ENCODE measurements at regions not wholly inside any gene's neighbourhood (a gene's known extent, or its start where the extent isn't known, plus 50 kb on each side); places are given as distances from the start of the nearest gene placed in this dataset.

GRCh38 chr9:84103651-84104377, 123.2 kb downstream of the RMI1 start:
- POLR2A ChIA-PET: no interaction called here
- ATAC-seq (ENCODE audit: low read depth) (no peak), DNase-seq (no peak)
- peaks cover 33% of the 10 kb centered on the region for H3K27me3 Mint-ChIP-seq
- no peak overlapping the region for H3K4me3 Mint-ChIP-seq
- H3K9me3 Mint-ChIP-seq: no peaks in the 10 kb centered on the region
- no peaks in the 10 kb centered on the region for H3K4me1 Mint-ChIP-seq
- no peak overlapping the region for H3K27ac Mint-ChIP-seq
- H3K36me3 Mint-ChIP-seq: no peaks in the 10 kb centered on the region

GRCh38 chr9:84107081-84107480, 126.5 kb downstream of the RMI1 start:
- Mint-ChIP-seq H3K4me3 (no peak overlapping the region), H3K4me1 (no peaks in the 10 kb centered on the region), H3K27me3 (peaks cover 21% of the 10 kb centered on the region), H3K9me3 (no peaks in the 10 kb centered on the region), H3K36me3 (no peaks in the 10 kb centered on the region), H3K27ac (no peak overlapping the region)
- ATAC-seq (ENCODE audit: low read depth) (no peak), DNase-seq (no peak)
- POLR2A ChIA-PET: no interaction called here

GRCh38 chr9:84107995-84108394, 127.4 kb downstream of the RMI1 start:
- Mint-ChIP-seq H3K36me3 (no peaks in the 10 kb centered on the region), H3K4me3 (no peak overlapping the region), H3K27me3 (peaks cover 13% of the 10 kb centered on the region), H3K9me3 (no peaks in the 10 kb centered on the region), H3K4me1 (no peaks in the 10 kb centered on the region), H3K27ac (no peak overlapping the region)
- ATAC-seq (ENCODE audit: low read depth) (no peak), DNase-seq (no peak)
- POLR2A ChIA-PET: no interaction called here

GRCh38 chr9:84111726-84112125, 131.1 kb downstream of the RMI1 start:
- no peaks in the 10 kb centered on the region for H3K36me3 Mint-ChIP-seq
- H3K27me3 Mint-ChIP-seq: peaks cover 26% of the 10 kb centered on the region
- ATAC-seq (ENCODE audit: low read depth) (no peak), DNase-seq (no peak)
- H3K9me3 Mint-ChIP-seq: peaks cover 3% of the 10 kb centered on the region
- H3K4me1 Mint-ChIP-seq: no peaks in the 10 kb centered on the region
- POLR2A ChIA-PET: no interaction called here
- no peak overlapping the region for H3K4me3 Mint-ChIP-seq
- H3K27ac Mint-ChIP-seq: no peak overlapping the region

- no peaks in the 10 kb centered on the region for H3K4me1 Mint-ChIP-seq
Observed at GRCh38 chr9:84121991-84122523, 141.5 kb downstream of the RMI1 start.

GRCh38 chr9:84122572-84122971, 142.0 kb downstream of the RMI1 start:
- Mint-ChIP-seq H3K27me3 (peaks cover 12% of the 10 kb centered on the region), H3K27ac (no peak overlapping the region), H3K9me3 (peaks cover 3% of the 10 kb centered on the region), H3K4me1 (no peaks in the 10 kb centered on the region), H3K36me3 (no peaks in the 10 kb centered on the region), H3K4me3 (no peak overlapping the region)
- ATAC-seq (ENCODE audit: low read depth) (no peak), DNase-seq (no peak)
- POLR2A ChIA-PET: no interaction called here

More at GRCh38 chr9:84121991-84122523, 141.5 kb downstream of the RMI1 start:
- DNase-seq (no peak), ATAC-seq (ENCODE audit: low read depth) (no peak)
- Mint-ChIP-seq H3K9me3 (peaks cover 5% of the 10 kb centered on the region), H3K36me3 (no peaks in the 10 kb centered on the region), H3K4me3 (no peak overlapping the region), H3K27me3 (peaks cover 14% of the 10 kb centered on the region), H3K27ac (no peak overlapping the region)
- POLR2A ChIA-PET: no interaction called here

GRCh38 chr9:84123648-84124406, 143.2 kb downstream of the RMI1 start:
- ATAC-seq (ENCODE audit: low read depth) (no peak), DNase-seq (no peak)
- Mint-ChIP-seq H3K4me1 (no peaks in the 10 kb centered on the region), H3K36me3 (no peaks in the 10 kb centered on the region), H3K9me3 (peaks cover 2% of the 10 kb centered on the region), H3K27me3 (peaks cover 10% of the 10 kb centered on the region), H3K4me3 (no peak overlapping the region), H3K27ac (no peak overlapping the region)
- POLR2A ChIA-PET: no interaction called here

GRCh38 chr9:84125046-84125445, 144.4 kb downstream of the RMI1 start:
- H3K9me3 Mint-ChIP-seq: no peaks in the 10 kb centered on the region
- no peak overlapping the region for H3K4me3 Mint-ChIP-seq
- POLR2A ChIA-PET: no interaction called here
- DNase-seq (no peak), ATAC-seq (ENCODE audit: low read depth) (no peak)
- H3K36me3 Mint-ChIP-seq: no peaks in the 10 kb centered on the region
- H3K4me1 Mint-ChIP-seq: no peaks in the 10 kb centered on the region
- no peak overlapping the region for H3K27ac Mint-ChIP-seq
- peaks cover 17% of the 10 kb centered on the region for H3K27me3 Mint-ChIP-seq

- POLR2A ChIA-PET: no interaction called here
- H3K27ac Mint-ChIP-seq: no peak overlapping the region
- no peak for ATAC-seq (ENCODE audit: low read depth)
- DNase-seq: no peak
- H3K27me3 Mint-ChIP-seq: peaks cover 17% of the 10 kb centered on the region
- no peaks in the 10 kb centered on the region for H3K4me1 Mint-ChIP-seq
- no peaks in the 10 kb centered on the region for H3K36me3 Mint-ChIP-seq
- no peak overlapping the region for H3K4me3 Mint-ChIP-seq
- H3K9me3 Mint-ChIP-seq: no peaks in the 10 kb centered on the region
Observed at GRCh38 chr9:84129529-84129928, 148.9 kb downstream of the RMI1 start.

- ATAC-seq (ENCODE audit: low read depth) (no peak), DNase-seq (no peak)
- H3K36me3 Mint-ChIP-seq: no peaks in the 10 kb centered on the region
- peaks cover 9% of the 10 kb centered on the region for H3K4me1 Mint-ChIP-seq
- no peak overlapping the region for H3K27ac Mint-ChIP-seq
- no peak overlapping the region for H3K4me3 Mint-ChIP-seq
- peaks cover 27% of the 10 kb centered on the region for H3K27me3 Mint-ChIP-seq
- H3K9me3 Mint-ChIP-seq: no peaks in the 10 kb centered on the region
- POLR2A ChIA-PET: no interaction called here
Observed at GRCh38 chr9:84136119-84136868, 155.7 kb downstream of the RMI1 start.

GRCh38 chr9:84137968-84138367, 157.4 kb downstream of the RMI1 start:
- Mint-ChIP-seq H3K9me3 (no peaks in the 10 kb centered on the region), H3K27me3 (peaks cover 40% of the 10 kb centered on the region), H3K4me1 (peaks cover 9% of the 10 kb centered on the region), H3K36me3 (no peaks in the 10 kb centered on the region), H3K4me3 (no peak overlapping the region), H3K27ac (no peak overlapping the region)
- no peak for ATAC-seq (ENCODE audit: low read depth)
- no peak for DNase-seq
- POLR2A ChIA-PET: no interaction called here

- no peak for DNase-seq
- no peak for ATAC-seq (ENCODE audit: low read depth)
- peaks cover 42% of the 10 kb centered on the region for H3K27me3 Mint-ChIP-seq
- H3K4me3 Mint-ChIP-seq: no peak overlapping the region
- no peaks in the 10 kb centered on the region for H3K36me3 Mint-ChIP-seq
- no peak overlapping the region for H3K27ac Mint-ChIP-seq
- peaks cover 9% of the 10 kb centered on the region for H3K4me1 Mint-ChIP-seq
- POLR2A ChIA-PET: no interaction called here
- no peaks in the 10 kb centered on the region for H3K9me3 Mint-ChIP-seq
Observed at GRCh38 chr9:84138541-84138940, 157.9 kb downstream of the RMI1 start.

GRCh38 chr9:84139296-84140070, 158.9 kb downstream of the RMI1 start:
- Mint-ChIP-seq H3K27ac (no peak overlapping the region), H3K4me1 (peaks cover 9% of the 10 kb centered on the region), H3K4me3 (peak overlapping the region; percentile 86), H3K36me3 (no peaks in the 10 kb centered on the region), H3K27me3 (peaks cover 47% of the 10 kb centered on the region), H3K9me3 (no peaks in the 10 kb centered on the region)
- no peak for ATAC-seq (ENCODE audit: low read depth)
- no peak for DNase-seq
- POLR2A ChIA-PET: no interaction called here
